Vagina (tissue), 2 donors: ENCODE measurements at regions not wholly inside any gene's neighbourhood (a gene's known extent, or its start where the extent isn't known, plus 50 kb on each side); places are given as distances from the start of the nearest gene placed in this dataset.
"Not testable (repeated sequence)": the region's sequence is repeated elsewhere in the genome, so short reads cannot be mapped to it uniquely, and the experiment has no call there.

ENCODE experiments used
- DNase-seq, 2 donors: peaks; one replicate each; pipeline ENCODE4 v3.0.0-alpha.2; 2017; ENCODE audit errors: extremely low spot score in 2 of 2
- H3K27ac ChIP-seq: fragments of 200-600 bp; sonication (generic); one replicate; pipeline ENCODE4 v1.5.1; 2019
- H3K27me3 ChIP-seq: fragments of 200-600 bp; sonication (generic); one replicate; pipeline ENCODE4 v1.5.1; 2019
- H3K36me3 ChIP-seq, 2 donors: fragments of 200-600 bp; sonication (generic); one replicate each; pipeline ENCODE4 v1.5.1; 2017 to 2019
- H3K4me1 ChIP-seq: fragments of 200-600 bp; sonication (generic); one replicate; pipeline ENCODE4 v1.5.1; 2019
- H3K4me3 ChIP-seq, 2 donors: fragments of 200-600 bp; sonication (generic); 1 replicate in 1 of 2; 2 replicates in 1 of 2; pipeline ENCODE4 v1.5.1; 2016 to 2019
- H3K9me3 ChIP-seq: fragments of 200-600 bp; sonication (generic); one replicate; pipeline ENCODE4 v1.5.1; 2019
- POLR2A ChIP-seq, 2 donors: fragments of 450-650 bp; IDR thresholded peaks; one replicate each; pipeline ENCODE4 v1.6.1; 2017; ENCODE audit warnings: antibody characterized with exemption in 2 of 2, mild to moderate bottlenecking in 2 of 2, moderate library complexity in 2 of 2
- POLR2AphosphoS5 ChIP-seq, 2 donors: sonication (generic); formaldehyde crosslinking; IDR thresholded peaks; one replicate each; pipeline ENCODE4 v1.9.0; 2017; ENCODE audit warnings: antibody characterized with exemption in 2 of 2, mild to moderate bottlenecking in 2 of 2, low read depth in 1 of 2; ENCODE audit not compliant: insufficient read depth in 1 of 2
- intact Hi-C: fragments of 100-400 bp; cut with DNase I; formaldehyde crosslinking; loops from one replicate; pipeline ENCODE4 v1.15.1; 2023
- TF ChIP-seq, protein P1 (sequence below), 3 experiments: fragments of 450-650 bp in 2 of 3; fragments of 200-600 bp in 1 of 3; sonication (generic) in 1 of 3; IDR thresholded peaks; one replicate each; pipeline ENCODE4 v1.5.1; 2017 to 2019; ENCODE audit warnings: antibody characterized with exemption in 3 of 3, mild to moderate bottlenecking in 2 of 3, moderate library complexity in 2 of 3

DNA sequence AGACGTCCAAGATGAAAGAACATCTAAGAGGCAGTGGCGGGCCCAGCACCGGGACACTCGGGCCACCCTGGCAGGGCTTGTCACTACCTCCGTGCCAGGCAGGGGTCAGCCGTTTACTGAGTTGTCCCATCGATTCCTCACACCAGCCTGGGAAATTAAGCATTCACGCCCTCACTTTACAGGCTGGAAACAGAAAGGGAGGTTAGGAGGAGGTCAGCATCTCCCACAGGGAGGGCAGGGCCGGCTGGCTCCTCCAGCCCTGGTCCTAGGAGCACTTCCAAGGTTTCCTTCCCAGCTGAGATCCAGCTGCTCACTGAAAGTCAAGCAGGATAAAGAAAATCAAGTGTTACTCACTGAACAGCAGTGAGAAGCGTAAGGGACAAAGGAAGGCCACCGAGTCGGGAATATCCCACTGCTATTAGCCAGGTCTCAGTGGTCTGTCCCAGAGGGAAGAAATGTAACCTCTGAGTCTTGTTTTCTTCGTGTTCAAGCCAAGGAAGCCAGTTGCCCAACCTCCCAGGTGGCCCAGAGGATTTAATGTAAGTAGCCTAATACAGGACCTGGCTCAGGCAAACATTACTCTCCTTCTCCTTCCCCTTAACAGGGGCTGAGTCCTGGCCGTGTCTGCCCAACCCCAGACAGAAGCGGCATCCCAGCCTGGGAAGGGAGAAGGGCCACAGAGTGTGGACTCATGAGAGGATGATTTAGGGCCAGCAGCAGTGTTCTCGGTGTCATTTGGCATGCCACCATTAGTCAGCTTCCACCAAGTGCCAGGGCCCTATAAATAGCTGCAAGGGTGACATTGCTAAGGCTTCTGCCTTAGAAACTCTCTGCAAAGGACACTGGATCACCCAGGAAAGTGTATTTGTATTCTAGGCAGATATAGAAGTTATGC lies 203.1 kb upstream of the GALNT2 start:
- H3K36me3 ChIP-seq = no peaks in the 10 kb centered on the region
- no peaks in the 10 kb centered on the region for H3K27me3 ChIP-seq
- no peak overlapping the region for H3K4me3 ChIP-seq
- intact Hi-C loops = no loop called here
- no peaks in the 10 kb centered on the region for H3K9me3 ChIP-seq
- peaks cover 13% of the 10 kb centered on the region for H3K4me1 ChIP-seq
- no peak for DNase-seq
- TF ChIP-seq POLR2AphosphoS5 (IDR thresholded peaks at IDR 0.05; ENCODE audit: insufficient read depth in 1 of 2, low read depth in 1 of 2) = no peak
- TF ChIP-seq, protein P1, sequence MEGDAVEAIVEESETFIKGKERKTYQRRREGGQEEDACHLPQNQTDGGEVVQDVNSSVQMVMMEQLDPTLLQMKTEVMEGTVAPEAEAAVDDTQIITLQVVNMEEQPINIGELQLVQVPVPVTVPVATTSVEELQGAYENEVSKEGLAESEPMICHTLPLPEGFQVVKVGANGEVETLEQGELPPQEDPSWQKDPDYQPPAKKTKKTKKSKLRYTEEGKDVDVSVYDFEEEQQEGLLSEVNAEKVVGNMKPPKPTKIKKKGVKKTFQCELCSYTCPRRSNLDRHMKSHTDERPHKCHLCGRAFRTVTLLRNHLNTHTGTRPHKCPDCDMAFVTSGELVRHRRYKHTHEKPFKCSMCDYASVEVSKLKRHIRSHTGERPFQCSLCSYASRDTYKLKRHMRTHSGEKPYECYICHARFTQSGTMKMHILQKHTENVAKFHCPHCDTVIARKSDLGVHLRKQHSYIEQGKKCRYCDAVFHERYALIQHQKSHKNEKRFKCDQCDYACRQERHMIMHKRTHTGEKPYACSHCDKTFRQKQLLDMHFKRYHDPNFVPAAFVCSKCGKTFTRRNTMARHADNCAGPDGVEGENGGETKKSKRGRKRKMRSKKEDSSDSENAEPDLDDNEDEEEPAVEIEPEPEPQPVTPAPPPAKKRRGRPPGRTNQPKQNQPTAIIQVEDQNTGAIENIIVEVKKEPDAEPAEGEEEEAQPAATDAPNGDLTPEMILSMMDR (IDR thresholded peaks at IDR 0.05) = no peak
- no peak for TF ChIP-seq POLR2A (IDR thresholded peaks at IDR 0.05)
- peak overlapping the region; percentile 33 for H3K27ac ChIP-seq

DNA sequence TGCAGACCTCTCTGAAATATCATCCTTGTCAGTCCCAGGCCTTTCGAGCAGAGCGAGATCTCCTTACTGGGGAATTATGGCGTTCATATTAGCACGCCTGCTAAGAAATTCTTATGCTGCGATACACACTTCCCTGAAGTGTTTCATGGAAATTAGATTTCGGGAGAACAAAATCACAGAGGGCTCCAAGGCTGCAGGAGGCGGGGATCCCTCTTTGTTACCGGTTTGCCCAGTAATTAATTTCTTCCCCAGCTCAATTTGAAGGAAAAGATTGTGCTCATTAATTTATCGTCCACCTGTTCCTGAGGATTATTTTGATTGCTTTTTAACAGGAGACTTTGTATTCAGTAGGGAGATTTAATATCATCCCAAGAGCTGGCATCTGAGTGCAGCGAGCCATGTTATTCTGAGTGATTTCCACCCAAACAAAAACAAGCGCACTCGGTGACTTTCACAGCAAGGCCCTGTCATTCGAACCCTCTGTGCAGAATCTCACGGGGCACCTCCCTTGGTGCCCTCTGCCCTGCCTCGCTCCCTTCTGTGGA lies 202.3 kb upstream of the GALNT2 start:
- TF ChIP-seq POLR2A (IDR thresholded peaks at IDR 0.05) = no peak
- TF ChIP-seq, protein P1 (IDR thresholded peaks at IDR 0.05) = no peak
- no peak for TF ChIP-seq POLR2AphosphoS5 (IDR thresholded peaks at IDR 0.05; ENCODE audit: insufficient read depth in 1 of 2, low read depth in 1 of 2)
- no peak for DNase-seq
- H3K4me3 ChIP-seq = no peak overlapping the region
- peaks cover 13% of the 10 kb centered on the region for H3K4me1 ChIP-seq
- no peak overlapping the region for H3K27ac ChIP-seq
- intact Hi-C loops = no loop called here
- no peaks in the 10 kb centered on the region for H3K36me3 ChIP-seq
- no peaks in the 10 kb centered on the region for H3K9me3 ChIP-seq
- H3K27me3 ChIP-seq = no peaks in the 10 kb centered on the region

DNA sequence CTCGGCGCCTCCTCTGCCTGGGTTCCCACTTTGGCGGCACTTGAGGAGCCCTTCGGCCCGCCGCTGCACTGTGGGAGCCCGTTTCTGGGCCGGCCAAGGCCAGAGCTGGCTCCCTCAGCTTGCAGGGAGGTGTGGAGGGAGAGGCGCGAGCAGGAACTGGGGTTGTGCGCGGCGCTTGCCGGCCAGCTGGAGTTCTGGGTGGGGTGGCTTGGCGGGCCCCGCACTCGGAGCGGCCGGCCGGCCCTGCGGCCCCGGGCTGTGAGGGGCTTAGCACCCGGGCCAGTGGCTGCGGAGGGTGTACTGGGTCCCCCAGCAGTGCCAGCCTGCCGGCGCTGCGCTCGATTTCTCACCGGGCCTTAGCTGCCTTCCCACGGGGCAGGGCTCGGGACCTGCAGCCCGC lies 201.7 kb upstream of the GALNT2 start:
- H3K9me3 ChIP-seq, H3K27me3 ChIP-seq, H3K36me3 ChIP-seq, intact Hi-C loops, H3K4me3 ChIP-seq, H3K27ac ChIP-seq, DNase-seq: not testable (repeated sequence)
- H3K4me1 ChIP-seq = peaks cover 13% of the 10 kb centered on the region

DNA sequence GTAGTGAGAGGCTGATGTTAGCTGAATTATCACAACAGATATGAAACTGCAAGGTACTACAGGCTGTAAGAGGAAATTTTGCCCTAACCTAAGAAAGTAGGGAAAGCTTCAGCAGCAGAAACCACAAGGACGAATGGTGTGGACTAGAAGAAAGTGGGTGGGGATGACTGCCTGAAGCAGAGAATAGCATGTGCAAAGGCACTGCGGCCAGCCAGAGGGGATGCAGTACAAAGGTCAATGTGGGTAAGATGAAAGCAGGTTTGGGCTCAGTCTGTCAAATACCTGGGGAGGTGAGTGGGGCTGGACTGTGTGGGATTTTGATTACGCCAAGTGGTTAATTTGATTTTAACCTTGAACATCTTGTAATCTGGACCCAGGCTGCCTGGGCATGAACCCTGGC lies 199.3 kb upstream of the GALNT2 start:
- no peaks in the 10 kb centered on the region for H3K9me3 ChIP-seq
- no peak for DNase-seq
- TF ChIP-seq, protein P1 (IDR thresholded peaks at IDR 0.05) = no peak
- TF ChIP-seq POLR2A (IDR thresholded peaks at IDR 0.05) (no peak), POLR2AphosphoS5 (IDR thresholded peaks at IDR 0.05; ENCODE audit: insufficient read depth in 1 of 2, low read depth in 1 of 2) (no peak)
- H3K27ac ChIP-seq = no peak overlapping the region
- no peaks in the 10 kb centered on the region for H3K27me3 ChIP-seq
- intact Hi-C loops = no loop called here
- peaks cover 5% of the 10 kb centered on the region for H3K4me1 ChIP-seq
- H3K4me3 ChIP-seq = no peak overlapping the region
- H3K36me3 ChIP-seq = no peaks in the 10 kb centered on the region

DNA sequence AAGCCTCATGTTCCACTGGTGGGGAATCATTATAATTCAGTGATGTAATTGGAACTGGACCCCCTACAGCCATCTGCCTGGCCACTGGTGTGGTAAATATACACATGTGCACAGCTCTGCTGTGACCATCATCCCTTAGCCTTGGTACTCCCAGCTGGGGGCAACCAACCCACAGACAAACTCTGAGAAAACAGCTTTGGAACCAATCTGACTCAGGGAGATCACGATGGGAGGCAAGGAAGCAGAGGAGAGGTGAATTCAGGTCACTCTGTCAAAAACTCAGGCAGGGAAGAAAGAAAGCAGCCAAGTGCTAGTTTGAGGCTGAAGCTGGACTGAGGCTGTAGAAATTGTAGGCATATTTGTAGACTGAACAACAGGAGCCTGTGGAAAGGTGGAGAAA lies 197.8 kb upstream of the GALNT2 start:
- H3K9me3 ChIP-seq = no peaks in the 10 kb centered on the region
- TF ChIP-seq POLR2A (IDR thresholded peaks at IDR 0.05) = no peak
- TF ChIP-seq POLR2AphosphoS5 (IDR thresholded peaks at IDR 0.05; ENCODE audit: insufficient read depth in 1 of 2, low read depth in 1 of 2) = no peak
- TF ChIP-seq, protein P1 (IDR thresholded peaks at IDR 0.05) = no peak
- H3K4me1 ChIP-seq = peaks cover 2% of the 10 kb centered on the region
- no peaks in the 10 kb centered on the region for H3K27me3 ChIP-seq
- H3K36me3 ChIP-seq = no peaks in the 10 kb centered on the region
- DNase-seq = no peak
- no peak overlapping the region for H3K4me3 ChIP-seq
- intact Hi-C loops = no loop called here
- no peak overlapping the region for H3K27ac ChIP-seq
